ENCODE measurements at regions not wholly inside any gene's neighbourhood (a gene's known extent, or its start where the extent isn't known, plus 50 kb on each side); places are given as distances from the start of the nearest gene placed in this dataset.

- intact Hi-C loops (cut with micrococcal nuclease): no loop called here
- DNase-seq: no peak
Measured at GRCh38 chr5:68504306-68504705, 288.8 kb downstream of the PIK3R1 start.

DNA sequence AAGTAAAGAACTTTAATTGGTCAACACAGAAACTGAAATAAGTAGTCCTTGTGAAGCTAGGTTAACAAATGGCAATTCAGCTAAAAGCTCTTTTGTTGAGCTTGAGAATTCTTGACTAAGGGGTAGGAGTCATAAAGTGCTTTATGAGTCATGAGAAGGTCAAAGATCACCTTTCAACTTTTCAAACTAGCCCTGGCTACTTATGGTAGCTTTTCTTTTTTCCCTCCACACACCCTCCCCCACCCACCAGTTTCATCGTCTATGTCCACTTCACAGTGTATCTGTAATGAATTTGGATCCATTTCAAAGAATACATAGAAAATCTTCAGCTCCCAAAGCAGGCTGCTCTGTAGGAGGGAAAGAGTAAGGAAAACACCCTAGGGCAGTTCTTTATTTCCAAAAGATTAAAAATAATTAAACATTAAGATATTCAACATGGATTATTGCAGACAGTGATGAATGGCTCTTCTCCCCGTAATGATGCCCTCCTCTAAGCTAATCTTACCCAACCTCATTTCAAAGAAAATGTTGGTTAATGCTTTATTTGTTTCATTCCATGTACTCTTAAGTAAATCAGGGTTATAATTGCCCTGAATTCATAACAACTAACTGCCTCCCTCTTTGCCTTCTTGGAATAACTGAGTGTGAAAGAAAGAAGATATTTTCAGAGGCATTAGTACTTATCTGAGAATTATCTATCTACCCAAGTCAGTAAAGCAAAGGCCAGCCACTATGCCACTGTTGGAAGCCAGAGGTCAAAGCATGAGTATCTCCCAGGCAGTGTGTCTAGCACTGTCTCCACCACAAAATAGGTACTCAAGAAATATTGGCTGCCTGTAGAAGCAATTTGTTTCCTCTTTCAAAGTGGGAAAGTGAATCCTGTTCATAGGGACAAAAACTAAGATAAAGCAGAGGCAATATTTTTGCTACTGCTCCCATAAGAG is 290.6 kb downstream of the PIK3R1 start:
- DNase-seq (no peak), ATAC-seq (no peak)
- intact Hi-C loops (cut with micrococcal nuclease): no loop called here

More at GRCh38 chr5:68504306-68504705, 288.8 kb downstream of the PIK3R1 start:
- ATAC-seq: no peak

GRCh38 chr5:68515514-68515913 is 300.0 kb downstream of the PIK3R1 start:
- DNase-seq (no peak), ATAC-seq (no peak)
- intact Hi-C loops (cut with micrococcal nuclease): no loop called here

DNA sequence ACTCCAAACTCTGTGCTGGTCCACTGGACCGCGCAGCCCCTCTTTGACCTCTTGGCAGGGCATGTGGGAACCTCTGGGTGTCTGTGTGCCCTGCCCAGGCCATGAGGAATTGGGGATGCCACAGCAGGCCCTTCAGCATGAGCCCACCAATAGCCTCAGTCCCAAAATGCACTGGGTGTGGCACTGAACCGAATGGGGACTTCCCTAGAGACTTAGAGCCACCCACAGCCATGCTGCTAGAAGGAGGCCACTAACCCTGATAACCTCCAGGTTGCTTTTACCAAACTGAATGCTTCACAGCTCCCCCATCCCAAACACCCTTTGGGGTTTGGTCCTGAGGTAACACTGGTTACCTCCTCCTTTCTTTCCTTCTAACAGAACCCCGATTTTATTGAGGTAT is 302.7 kb downstream of the PIK3R1 start:
- intact Hi-C loops (cut with micrococcal nuclease): no loop called here
- DNase-seq (no peak), ATAC-seq (no peak)

DNA sequence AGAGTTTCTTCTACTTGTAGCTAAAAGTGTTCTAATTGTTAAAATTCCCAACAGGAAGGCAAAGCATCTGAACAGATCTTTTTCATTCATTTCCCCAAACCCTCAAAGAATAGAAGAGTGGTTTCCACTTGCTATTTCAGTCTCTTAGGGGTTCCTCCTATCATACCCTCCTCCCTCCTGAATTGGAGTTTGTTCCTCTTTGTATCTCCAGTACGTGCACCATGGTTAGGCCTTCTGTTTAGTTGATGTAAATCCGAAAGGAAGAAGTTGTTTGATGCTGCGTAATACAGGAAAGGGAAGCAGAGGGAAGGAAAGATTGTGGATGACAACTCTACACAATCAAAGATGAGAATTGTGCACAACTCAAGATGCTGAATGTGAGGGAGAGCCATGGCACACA is 303.6 kb downstream of the PIK3R1 start:
- intact Hi-C loops (cut with micrococcal nuclease): no loop called here
- ATAC-seq (peak; percentile 50), DNase-seq (no peak)

GRCh38 chr5:68521776-68522175 is 306.2 kb downstream of the PIK3R1 start:
- no peak for ATAC-seq
- intact Hi-C loops (cut with micrococcal nuclease): no loop called here
- DNase-seq: no peak

GRCh38 chr5:68522863-68523262 is 307.3 kb downstream of the PIK3R1 start:
- intact Hi-C loops (cut with micrococcal nuclease): no loop called here
- ATAC-seq (no peak), DNase-seq (no peak)

DNA sequence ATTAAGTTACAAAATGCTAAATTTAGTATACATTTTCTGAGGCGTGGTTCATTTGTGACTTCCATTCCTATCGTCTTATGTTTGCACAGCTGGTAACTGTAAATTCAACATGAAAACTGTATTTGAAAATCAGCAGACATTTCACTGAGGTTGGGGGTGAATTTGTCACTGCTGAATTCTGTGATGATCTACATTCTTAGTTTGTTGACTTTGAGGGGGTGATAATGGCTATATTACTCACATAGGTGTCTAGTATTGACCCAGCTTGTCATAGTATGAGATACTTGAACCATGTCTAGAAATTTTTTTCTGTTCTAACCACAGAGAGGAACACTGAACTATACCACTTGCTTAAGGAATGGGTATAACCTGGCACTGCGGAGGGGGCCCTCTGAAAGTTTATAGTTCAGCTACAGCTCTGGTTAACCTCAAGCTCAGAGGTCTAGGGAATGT is 313.3 kb downstream of the PIK3R1 start:
- intact Hi-C loops (cut with micrococcal nuclease): no loop called here
- ATAC-seq (no peak), DNase-seq (no peak)

GRCh38 chr5:68529581-68529980 is 314.0 kb downstream of the PIK3R1 start:
- intact Hi-C loops (cut with micrococcal nuclease): no loop called here
- no peak for ATAC-seq

GRCh38 chr5:68531970-68532369 is 316.4 kb downstream of the PIK3R1 start:
- DNase-seq: no peak
- intact Hi-C loops (cut with micrococcal nuclease): no loop called here
- no peak for ATAC-seq

More at GRCh38 chr5:68529581-68529980, 314.0 kb downstream of the PIK3R1 start:
- DNase-seq: no peak

DNA sequence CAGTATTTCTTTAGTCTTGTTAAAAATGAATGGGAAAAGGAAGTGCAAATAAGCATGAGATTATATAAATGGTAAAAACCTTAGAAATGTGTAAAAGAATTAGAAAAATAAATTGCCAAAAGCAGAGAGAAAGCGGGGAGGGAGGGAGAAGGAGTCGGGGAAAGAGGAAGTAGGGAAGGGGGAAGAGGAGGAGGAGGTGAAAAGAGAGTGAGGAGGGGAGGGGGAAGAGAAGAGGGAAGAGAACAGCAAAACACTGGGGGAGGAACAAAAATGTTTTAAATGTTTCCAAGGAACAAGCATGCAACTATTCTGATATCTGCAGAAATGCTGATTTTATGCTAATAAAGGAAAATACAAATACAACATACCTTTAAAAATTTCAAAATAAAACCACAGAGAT is 317.5 kb downstream of the PIK3R1 start:
- intact Hi-C loops (cut with micrococcal nuclease): no loop called here
- DNase-seq (no peak), ATAC-seq (no peak)

DNA sequence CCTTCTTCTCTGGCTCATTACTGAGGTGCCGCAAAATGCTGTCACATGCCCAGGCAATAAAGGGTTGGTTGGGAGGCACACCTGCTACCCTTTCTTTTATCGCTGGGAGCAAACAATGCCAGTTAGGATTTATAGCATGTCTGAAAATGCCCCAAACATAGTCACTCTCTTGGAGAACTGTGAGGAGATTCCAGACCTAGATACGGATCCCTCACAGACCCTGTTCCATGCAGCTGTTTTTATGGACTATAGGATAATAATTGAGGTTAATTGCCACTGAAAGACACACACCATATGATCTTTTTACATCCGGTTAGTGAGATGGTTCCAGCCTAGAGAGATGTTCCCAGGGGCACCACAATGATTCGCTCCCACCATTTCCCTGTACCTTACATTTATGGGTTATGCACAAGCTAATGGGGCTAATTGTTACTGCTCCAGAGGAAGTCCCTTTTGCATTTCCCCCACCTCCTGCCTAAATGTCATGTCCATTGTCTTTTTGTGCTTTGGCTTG is 318.1 kb downstream of the PIK3R1 start:
- DNase-seq: no peak
- intact Hi-C loops (cut with micrococcal nuclease): no loop called here
- ATAC-seq: no peak

GRCh38 chr5:68534131-68534940 is 318.8 kb downstream of the PIK3R1 start:
- intact Hi-C loops (cut with micrococcal nuclease): no loop called here
- peak; percentile 51 for DNase-seq

GRCh38 chr5:68534956-68535520 is 319.5 kb downstream of the PIK3R1 start:
- intact Hi-C loops (cut with micrococcal nuclease): no loop called here
- DNase-seq (no peak), ATAC-seq (no peak)

More at GRCh38 chr5:68534131-68534940, 318.8 kb downstream of the PIK3R1 start:
- ATAC-seq: peak; percentile 82

DNA sequence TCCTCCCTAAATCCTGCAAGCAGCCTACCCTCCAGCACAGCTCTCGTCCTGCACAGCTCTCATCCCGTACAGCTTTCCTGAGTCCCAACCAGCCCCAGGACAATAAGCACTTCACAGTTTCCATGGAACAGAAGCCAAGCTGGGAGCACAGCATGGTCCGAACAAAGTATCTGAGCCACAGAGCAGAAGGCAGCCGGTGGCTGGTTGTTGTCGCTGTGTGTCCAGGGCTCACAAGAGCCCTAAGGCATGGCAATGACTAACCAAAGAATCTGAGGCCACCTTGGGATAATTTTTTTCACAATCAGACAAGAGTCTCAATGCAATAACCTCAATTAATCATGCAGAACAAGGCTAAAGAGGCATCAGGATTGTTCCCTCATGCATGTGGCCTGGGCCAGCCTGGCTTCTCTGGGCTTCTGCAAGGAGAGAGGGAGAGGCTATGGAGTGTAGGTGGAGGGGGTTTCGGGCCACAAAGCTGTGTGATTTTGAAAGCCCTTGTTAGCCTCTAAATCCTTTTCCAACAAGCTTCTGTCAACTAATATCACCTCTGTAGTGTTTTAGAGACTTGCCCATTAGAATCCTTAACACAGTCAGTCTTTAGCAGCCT is 323.4 kb downstream of the PIK3R1 start:
- ATAC-seq: no peak
- intact Hi-C loops (cut with micrococcal nuclease): no loop called here
- no peak for DNase-seq

- intact Hi-C loops (cut with micrococcal nuclease): no loop called here
- ATAC-seq (no peak), DNase-seq (no peak)
Measured at GRCh38 chr5:68540798-68541590, 325.4 kb downstream of the PIK3R1 start.

GRCh38 chr5:68542207-68542606 is 326.7 kb downstream of the PIK3R1 start:
- DNase-seq: no peak
- intact Hi-C loops (cut with micrococcal nuclease): no loop called here

GRCh38 chr5:68543212-68543611 is 327.7 kb downstream of the PIK3R1 start:
- intact Hi-C loops (cut with micrococcal nuclease): no loop called here
- DNase-seq: no peak
- peak; percentile 97 for ATAC-seq

More at GRCh38 chr5:68542207-68542606, 326.7 kb downstream of the PIK3R1 start:
- ATAC-seq: no peak
